ENCODE measurements at regions not wholly inside any gene's neighbourhood (a gene's known extent, or its start where the extent isn't known, plus 50 kb on each side); places are given as distances from the start of the nearest gene placed in this dataset.

GRCh38 chr1:217373761-217374701 lies 256.9 kb downstream of the GPATCH2 start:
- no peak for FAIRE-seq

- no peak for FAIRE-seq
These were observed 258.6 kb downstream of the GPATCH2 start for GRCh38 chr1:217372049-217372970.

GRCh38 chr1:217370757-217371156 lies 260.1 kb downstream of the GPATCH2 start:
- FAIRE-seq, result no peak

GRCh38 chr1:217369996-217370551 lies 260.8 kb downstream of the GPATCH2 start:
- FAIRE-seq, result no peak

- no peak for FAIRE-seq
These were observed 261.5 kb downstream of the GPATCH2 start for GRCh38 chr1:217369271-217369981.

- no peak for FAIRE-seq
These were observed 266.7 kb downstream of the GPATCH2 start for GRCh38 chr1:217364220-217364619.

GRCh38 chr1:217363319-217363718 lies 267.6 kb downstream of the GPATCH2 start:
- no peak for FAIRE-seq

GRCh38 chr1:217360510-217360909 lies 270.4 kb downstream of the GPATCH2 start:
- FAIRE-seq, result no peak

- no peak for FAIRE-seq
These were observed 276.0 kb downstream of the GPATCH2 start for GRCh38 chr1:217354895-217355294.

- FAIRE-seq, result no peak
These were observed 281.8 kb downstream of the GPATCH2 start for GRCh38 chr1:217348960-217349664.

GRCh38 chr1:217344712-217345111 lies 286.2 kb downstream of the GPATCH2 start:
- no peak for FAIRE-seq

GRCh38 chr1:217343907-217344306 lies 287.0 kb downstream of the GPATCH2 start:
- no peak for FAIRE-seq

GRCh38 chr1:217342105-217342504 lies 288.8 kb downstream of the GPATCH2 start:
- no peak for FAIRE-seq

GRCh38 chr1:217336724-217337123 lies 294.2 kb downstream of the GPATCH2 start:
- no peak for FAIRE-seq

GRCh38 chr1:217333939-217334338 lies 297.0 kb downstream of the GPATCH2 start:
- FAIRE-seq, result no peak

- FAIRE-seq, result no peak
These were observed 298.3 kb downstream of the GPATCH2 start for GRCh38 chr1:217332431-217333065.

- FAIRE-seq, result no peak
These were observed 299.2 kb downstream of the GPATCH2 start for GRCh38 chr1:217331698-217332097.

GRCh38 chr1:217327901-217328300 lies 303.0 kb downstream of the GPATCH2 start:
- no peak for FAIRE-seq

- FAIRE-seq, result no peak
These were observed 308.1 kb downstream of the GPATCH2 start for GRCh38 chr1:217322834-217323233.

GRCh38 chr1:217315346-217315745 lies 315.5 kb downstream of the GPATCH2 start:
- no peak for FAIRE-seq

GRCh38 chr1:217313096-217313495 lies 317.8 kb downstream of the GPATCH2 start:
- no peak for FAIRE-seq
